CD4-positive, alpha-beta memory T cell (primary cell): ENCODE measurements at regions not wholly inside any gene's neighbourhood (a gene's known extent, or its start where the extent isn't known, plus 50 kb on each side); places are given as distances from the start of the nearest gene placed in this dataset.

Experiments
- CTCF ChIA-PET: fragments of 350-600 bp; sonication (Branson Sonifier 250); formaldehyde crosslinking; loops from one replicate; lab custom pipeline; 2021; ENCODE audit warnings: inconsistent platforms; ENCODE audit not compliant: partially characterized antibody; lab: Charles Lee
- POLR2A ChIA-PET: fragments of 350-600 bp; sonication (Branson Sonifier 250); formaldehyde crosslinking; loops from one replicate; lab custom pipeline; 2021; ENCODE audit not compliant: partially characterized antibody; lab: Charles Lee
- DNase-seq, 5 donors: peaks; one replicate each; pipeline versions ENCODE4 v3.0.0 to v3.0.0-alpha.2; 2020 to 2022; ENCODE audit warnings: mixed read lengths in 1 of 5
- H3K27ac ChIP-seq: one replicate; pipeline ENCODE4 v1.7.0; 2013; ENCODE audit warnings: low read depth, low read length
- H3K27me3 ChIP-seq: 2 replicates; pipeline ENCODE4 v1.7.0; 2013; ENCODE audit warnings: mild to moderate bottlenecking, low read length, moderate library complexity; ENCODE audit not compliant: insufficient read depth
- H3K36me3 ChIP-seq: 2 replicates; pipeline ENCODE4 v1.7.0; 2013; ENCODE audit warnings: mild to moderate bottlenecking, low read length, moderate library complexity; ENCODE audit not compliant: insufficient read depth
- H3K4me1 ChIP-seq: 2 replicates; pipeline ENCODE4 v1.7.0; 2013; ENCODE audit warnings: mild to moderate bottlenecking, low read length, moderate library complexity; ENCODE audit not compliant: insufficient read depth
- H3K4me3 ChIP-seq, 2 donors: one replicate each; pipeline ENCODE4 v1.7.0; 2013; ENCODE audit warnings: low read length in 2 of 2, mild to moderate bottlenecking in 1 of 2
- H3K9me3 ChIP-seq, 2 donors: one replicate each; pipeline ENCODE4 v1.7.0; 2013; ENCODE audit warnings: low read length in 2 of 2, control low read depth in 1 of 2; ENCODE audit not compliant: control insufficient read depth in 1 of 2
- H3K27ac Mint-ChIP-seq, 7 donors: one replicate each; pipeline ENCODE4 v1.8.0; 2020 to 2021; ENCODE audit warnings: mixed read lengths in 7 of 7, mild to moderate bottlenecking in 6 of 7, inconsistent platforms in 3 of 7, moderate library complexity in 3 of 7
- H3K27me3 Mint-ChIP-seq, 2 donors: one replicate each; pipeline ENCODE4 v1.8.0; 2020 to 2021; ENCODE audit warnings: mixed read lengths in 2 of 2
- H3K36me3 Mint-ChIP-seq, 2 donors: one replicate each; pipeline ENCODE4 v1.8.0; 2020 to 2021; ENCODE audit warnings: mixed read lengths in 2 of 2, inconsistent platforms in 1 of 2, mild to moderate bottlenecking in 1 of 2
- H3K4me1 Mint-ChIP-seq, 4 donors: one replicate each; pipeline ENCODE4 v1.8.0; 2020 to 2021; ENCODE audit warnings: mixed read lengths in 4 of 4, mild to moderate bottlenecking in 1 of 4
- H3K4me3 Mint-ChIP-seq, 8 donors: one replicate each; pipeline ENCODE4 v1.8.0; 2020 to 2021; ENCODE audit warnings: mixed read lengths in 8 of 8, mild to moderate bottlenecking in 7 of 8, moderate library complexity in 6 of 8, inconsistent platforms in 3 of 8
- H3K9me3 Mint-ChIP-seq, 8 donors: one replicate each; pipeline ENCODE4 v1.8.0; 2020 to 2021; ENCODE audit warnings: mixed read lengths in 8 of 8, mild to moderate bottlenecking in 5 of 8, inconsistent platforms in 3 of 8, moderate library complexity in 1 of 8
- intact Hi-C: fragments of 100-400 bp; cut with micrococcal nuclease; formaldehyde crosslinking; loops from one replicate; pipeline ENCODE4 v1.15.1; 2023

DNA sequence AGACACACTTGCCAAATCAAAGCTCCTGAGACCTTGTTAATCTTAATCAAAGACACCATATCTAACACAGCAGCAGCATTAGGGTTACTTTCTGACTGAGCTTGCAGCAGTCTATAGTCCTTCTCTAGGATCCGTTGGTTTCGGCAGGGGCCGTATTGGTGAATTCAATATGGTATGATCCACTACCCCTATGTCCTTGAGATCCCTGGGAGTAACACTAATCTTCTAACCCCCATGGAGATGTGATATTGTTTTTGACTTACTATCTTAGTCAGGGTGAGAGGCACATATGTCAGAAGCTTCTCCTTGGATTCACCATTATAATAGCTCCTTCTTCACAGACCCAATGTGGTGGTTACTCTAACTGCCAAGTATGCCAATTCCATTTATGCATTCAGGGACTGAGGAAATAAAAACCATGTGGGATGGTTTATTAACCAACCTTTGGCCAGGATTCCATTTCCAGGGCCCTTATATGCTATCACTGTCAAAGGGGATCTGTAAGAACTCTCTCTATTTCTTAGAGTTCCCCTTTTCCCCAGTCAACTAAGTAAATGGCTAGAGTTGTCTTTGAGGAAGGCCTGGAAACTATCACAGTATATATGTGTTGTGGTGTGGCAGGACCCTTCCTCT, 673.6 kb upstream of the USP24 start:
- DNase-seq: no peak
- intact Hi-C loops: no loop called here
- POLR2A ChIA-PET: no interaction called here
- Mint-ChIP-seq H3K9me3 (peaks cover 0 to 22% (median 13%) of the 10 kb centered on the region in 8 donors), H3K36me3 (no peaks in the 10 kb centered on the region), H3K4me1 (no peaks in the 10 kb centered on the region), H3K4me3 (no peak overlapping the region), H3K27me3 (peaks cover 0 to 1% of the 10 kb centered on the region in 2 donors), H3K27ac (no peak overlapping the region)
- H3K27me3 ChIP-seq: no peaks in the 10 kb centered on the region
- H3K4me3 ChIP-seq: no peak overlapping the region
- H3K36me3 ChIP-seq: no peaks in the 10 kb centered on the region
- no peak overlapping the region for H3K27ac ChIP-seq
- no peaks in the 10 kb centered on the region for H3K9me3 ChIP-seq
- H3K4me1 ChIP-seq: no peaks in the 10 kb centered on the region
- CTCF ChIA-PET: no interaction called here

DNA sequence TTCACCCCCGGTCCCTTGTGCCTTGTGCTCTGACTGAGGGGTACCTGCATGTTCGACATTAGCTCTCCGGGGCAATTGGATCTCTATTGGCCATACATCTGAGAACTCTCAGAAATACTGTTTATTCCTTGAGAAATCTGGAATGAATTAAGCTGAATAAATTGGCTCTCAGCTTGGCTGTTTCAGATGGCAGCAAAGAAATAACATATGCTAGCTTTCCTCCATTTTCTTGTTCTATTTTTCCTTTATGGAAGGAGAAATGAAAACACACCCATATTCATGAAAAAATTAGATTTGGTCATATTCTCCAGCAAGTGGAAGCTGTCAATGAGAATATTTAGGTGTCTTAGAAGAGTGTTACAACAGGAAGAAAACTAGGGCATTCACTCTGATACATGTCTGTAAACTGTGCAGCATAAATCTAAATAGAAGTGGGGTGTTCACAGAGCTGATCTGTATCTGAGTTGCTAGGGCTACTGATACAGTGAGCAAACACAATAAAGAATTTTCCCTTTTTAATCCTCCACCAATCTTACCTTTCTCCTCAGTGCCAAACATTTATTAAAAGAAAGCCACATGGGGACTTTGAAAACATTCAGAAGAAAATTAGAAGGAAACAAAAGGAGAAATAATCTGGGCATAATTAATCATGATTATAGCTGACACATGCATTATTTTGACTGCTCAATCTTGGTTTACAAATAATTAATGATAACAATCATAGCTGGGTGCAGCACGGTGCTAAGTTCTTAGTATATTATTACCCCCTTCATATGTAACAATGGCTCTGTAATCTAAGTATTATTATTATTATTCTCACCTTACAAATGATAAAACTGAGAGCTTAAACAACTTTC, 671.9 kb upstream of the USP24 start:
- no peaks in the 10 kb centered on the region for H3K4me1 ChIP-seq
- no peak for DNase-seq
- ChIA-PET POLR2A (no interaction called here), CTCF (no interaction called here)
- no peak overlapping the region for H3K27ac ChIP-seq
- intact Hi-C loops: no loop called here
- no peaks in the 10 kb centered on the region for H3K9me3 ChIP-seq
- no peak overlapping the region for H3K4me3 Mint-ChIP-seq
- no peaks in the 10 kb centered on the region for H3K36me3 Mint-ChIP-seq
- H3K4me1 Mint-ChIP-seq: no peaks in the 10 kb centered on the region
- H3K9me3 Mint-ChIP-seq: peaks cover 0 to 10% (median 4%) of the 10 kb centered on the region in 8 donors
- H3K27me3 ChIP-seq: no peaks in the 10 kb centered on the region
- H3K4me3 ChIP-seq: no peak overlapping the region
- H3K27me3 Mint-ChIP-seq: peaks cover 0 to 1% of the 10 kb centered on the region in 2 donors
- no peaks in the 10 kb centered on the region for H3K36me3 ChIP-seq
- H3K27ac Mint-ChIP-seq: no peak overlapping the region

DNA sequence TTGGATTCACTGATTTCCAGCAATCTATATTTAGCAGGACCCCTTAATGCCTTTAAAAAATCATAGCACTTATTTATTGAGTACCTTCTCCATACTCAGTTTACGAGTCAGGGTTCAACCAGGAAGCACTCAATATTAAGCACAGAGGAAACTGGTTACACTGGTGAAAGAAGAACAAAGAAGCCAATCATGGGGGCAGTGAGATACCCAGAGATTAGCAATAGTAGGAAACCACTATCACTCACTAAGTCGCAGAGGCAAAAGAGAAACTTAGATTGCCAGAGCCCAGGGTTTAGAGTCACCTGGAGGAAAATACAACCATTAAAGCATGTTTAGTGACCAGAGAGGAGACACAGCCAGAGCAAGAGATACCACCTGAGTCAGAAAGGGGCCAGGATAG, 670.5 kb upstream of the USP24 start:
- Histone ChIP-seq H3K4me3 (no peak overlapping the region), H3K4me1 (no peaks in the 10 kb centered on the region), H3K9me3 (no peaks in the 10 kb centered on the region), H3K36me3 (no peaks in the 10 kb centered on the region), H3K27me3 (no peaks in the 10 kb centered on the region), H3K27ac (no peak overlapping the region)
- H3K27ac Mint-ChIP-seq: no peak overlapping the region
- no peak for DNase-seq
- peaks cover 0 to 1% of the 10 kb centered on the region in 2 donors for H3K27me3 Mint-ChIP-seq
- peaks cover 0 to 4% (median 0%) of the 10 kb centered on the region in 8 donors for H3K9me3 Mint-ChIP-seq
- ChIA-PET POLR2A (no interaction called here), CTCF (no interaction called here)
- H3K36me3 Mint-ChIP-seq: no peaks in the 10 kb centered on the region
- H3K4me3 Mint-ChIP-seq: no peak overlapping the region
- no peaks in the 10 kb centered on the region for H3K4me1 Mint-ChIP-seq
- intact Hi-C loops: no loop called here

DNA sequence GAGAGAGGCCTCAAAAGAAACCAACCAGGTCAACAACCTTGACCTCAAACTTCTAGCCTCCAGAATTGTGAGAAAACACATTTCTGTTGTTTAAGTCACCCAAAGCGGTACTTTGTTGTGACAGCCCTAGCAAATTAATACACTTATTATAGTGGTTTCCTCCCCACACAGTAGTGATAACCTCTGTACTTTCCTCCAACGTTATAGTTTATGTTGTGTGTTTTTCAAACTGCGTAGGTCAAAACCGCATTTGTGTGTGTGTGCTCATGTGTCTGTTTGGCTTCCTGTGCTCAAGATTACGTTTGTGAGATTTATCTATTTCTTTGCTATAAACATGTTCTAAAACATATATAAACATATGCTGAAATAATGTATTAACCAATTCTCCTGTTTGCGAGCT, 667.8 kb upstream of the USP24 start:
- Histone ChIP-seq H3K27ac (no peak overlapping the region), H3K27me3 (no peaks in the 10 kb centered on the region), H3K4me1 (no peaks in the 10 kb centered on the region), H3K4me3 (no peak overlapping the region), H3K9me3 (no peaks in the 10 kb centered on the region), H3K36me3 (no peaks in the 10 kb centered on the region)
- H3K4me3 Mint-ChIP-seq: no peak overlapping the region
- no peaks in the 10 kb centered on the region for H3K4me1 Mint-ChIP-seq
- intact Hi-C loops: no loop called here
- POLR2A ChIA-PET: no interaction called here
- no peaks in the 10 kb centered on the region for H3K36me3 Mint-ChIP-seq
- DNase-seq: no peak
- H3K27ac Mint-ChIP-seq: no peak overlapping the region
- H3K9me3 Mint-ChIP-seq: peaks cover 0 to 5% (median 0%) of the 10 kb centered on the region in 8 donors
- CTCF ChIA-PET: no interaction called here
- H3K27me3 Mint-ChIP-seq: no peaks in the 10 kb centered on the region

DNA sequence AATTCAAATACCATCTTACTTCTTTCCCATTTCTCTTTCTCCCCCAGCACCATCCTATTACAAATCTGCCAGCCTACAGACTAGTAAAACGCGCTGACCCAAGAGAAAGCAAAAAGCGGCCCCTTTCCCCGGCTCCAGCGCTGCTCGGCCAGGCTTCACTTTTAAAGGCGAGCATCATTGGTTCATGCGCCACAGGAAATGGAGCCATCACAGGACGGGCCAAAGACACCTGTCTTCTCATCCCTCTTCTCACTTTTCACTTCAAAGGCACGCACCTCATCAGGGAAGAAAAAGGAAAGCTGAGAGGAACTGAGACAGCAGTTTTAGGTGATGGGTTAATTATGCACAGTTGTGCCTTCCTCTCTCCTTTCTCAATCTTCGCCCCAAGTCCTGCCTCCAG, 664.2 kb upstream of the USP24 start:
- Mint-ChIP-seq H3K36me3 (no peaks in the 10 kb centered on the region), H3K4me1 (no peaks in the 10 kb centered on the region), H3K4me3 (no peak overlapping the region), H3K9me3 (peaks cover 0 to 5% (median 2%) of the 10 kb centered on the region in 8 donors), H3K27ac (no peak overlapping the region), H3K27me3 (no peaks in the 10 kb centered on the region)
- Histone ChIP-seq H3K36me3 (no peaks in the 10 kb centered on the region), H3K4me1 (no peaks in the 10 kb centered on the region), H3K27ac (no peak overlapping the region), H3K9me3 (no peaks in the 10 kb centered on the region), H3K4me3 (no peak overlapping the region), H3K27me3 (no peaks in the 10 kb centered on the region)
- DNase-seq: no peak
- ChIA-PET CTCF (no interaction called here), POLR2A (no interaction called here)
- intact Hi-C loops: no loop called here

DNA sequence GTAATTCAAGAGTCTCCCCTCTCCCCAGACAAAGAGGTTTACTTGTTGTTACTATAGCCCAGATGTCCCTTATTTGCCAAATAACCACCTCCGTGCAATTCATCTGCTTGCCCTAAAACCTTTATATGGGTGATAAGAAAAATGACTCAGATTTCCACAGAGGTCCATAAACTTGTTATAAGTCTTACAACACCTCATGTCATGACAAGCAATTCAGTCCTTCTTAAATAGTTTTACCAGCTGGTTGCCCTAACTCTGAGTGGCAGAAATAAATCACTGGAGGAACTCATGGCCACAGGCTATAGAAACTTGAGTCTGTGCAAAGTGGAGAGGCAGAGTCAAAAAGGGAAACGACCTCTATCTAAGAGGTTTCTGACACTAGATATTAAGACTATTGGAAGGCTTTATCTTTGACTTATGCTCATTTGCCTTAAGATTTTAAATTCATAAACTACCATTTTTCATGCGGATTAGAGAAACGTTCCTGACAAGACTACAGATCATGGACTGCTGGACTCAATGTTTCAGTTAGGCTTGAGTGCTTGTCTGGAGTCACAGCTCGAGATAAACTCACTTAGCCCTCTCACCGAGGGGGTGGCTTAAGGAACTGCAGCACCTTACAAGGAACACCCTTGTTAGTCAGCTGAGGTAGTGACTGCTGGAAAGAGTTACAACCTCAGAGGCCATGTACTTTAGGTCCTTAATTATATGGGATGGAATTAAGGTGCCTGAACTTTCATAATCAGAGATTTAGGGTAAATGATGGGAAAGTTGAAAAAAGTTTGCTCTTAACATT, 662.5 kb upstream of the USP24 start:
- Mint-ChIP-seq H3K27ac (no peak overlapping the region), H3K27me3 (no peaks in the 10 kb centered on the region), H3K9me3 (peaks cover 0 to 5% (median 3%) of the 10 kb centered on the region in 8 donors), H3K36me3 (no peaks in the 10 kb centered on the region), H3K4me1 (no peaks in the 10 kb centered on the region), H3K4me3 (no peak overlapping the region)
- Histone ChIP-seq H3K36me3 (no peaks in the 10 kb centered on the region), H3K9me3 (no peaks in the 10 kb centered on the region), H3K4me1 (no peaks in the 10 kb centered on the region), H3K27ac (no peak overlapping the region), H3K27me3 (no peaks in the 10 kb centered on the region), H3K4me3 (no peak overlapping the region)
- POLR2A ChIA-PET: no interaction called here
- CTCF ChIA-PET: no interaction called here
- intact Hi-C loops: no loop called here
- no peak for DNase-seq
